HCT116 (cell line): ENCODE measurements at regions not wholly inside any gene's neighbourhood (a gene's known extent, or its start where the extent isn't known, plus 50 kb on each side); places are given as distances from the start of the nearest gene placed in this dataset.

Source experiments
- ATAC-seq: fragments of 200-7000 bp; cut with Tn5 transposase; 2 replicates; pipeline ENCODE4 v1.9.1; 2020; ENCODE audit warnings: mild to moderate bottlenecking, moderate library complexity
- BruUV-seq: library from RNA; stranded (reverse); fragments of 400-500 nt; replicated peaks from 2 replicates; lab custom pipeline; 2021; lab: Mats Ljungman, UMichigan
- CTCF ChIA-PET: fragments of 300-600 bp; sonication (Branson Sonifier 250); formaldehyde crosslinking; loops from one replicate; lab custom pipeline; 2021; ENCODE audit warnings: antibody characterized with exemption; lab: Charles Lee
- POLR2A ChIA-PET: fragments of 300-600, 350-600 bp; sonication (Branson Sonifier 250); formaldehyde crosslinking; loops from one replicate; lab custom pipeline; 2021; ENCODE audit warnings: antibody characterized with exemption; lab: Charles Lee
- RAD21 ChIA-PET, 2 experiments: fragments of 300-600 bp; sonication (Branson Sonifier 250); formaldehyde crosslinking; loops; one replicate each; lab custom pipeline; 2023; ENCODE audit warnings: low total read pairs in 2 of 2; ENCODE audit not compliant: uncharacterized antibody in 2 of 2, unreplicated experiment in 2 of 2, low non-redundant PET in 1 of 2; lab: Charles Lee
- DNase-seq: peaks from one replicate; pipeline ENCODE4 v3.0.0-alpha.2; 2010; ENCODE audit warnings: low read depth, low spot score
- H2AFZ ChIP-seq: fragments of 200-600 bp; shearing (Covaris generic), sonication (generic); 2 replicates; pipeline ENCODE4 v1.6.1; 2017; ENCODE audit warnings: low read depth, mixed run types, mixed read lengths, antibody characterized with exemption, low read length; ENCODE audit not compliant: poor library complexity, severe bottlenecking
- H3K27ac ChIP-seq: 2 replicates; pipeline ENCODE4 v1.5.1; 2012; ENCODE audit warnings: low read depth, low read length
- H3K27me3 ChIP-seq: fragments of 200-600 bp; sonication (generic); 2 replicates; pipeline ENCODE4 v1.6.1; 2016; ENCODE audit warnings: mixed run types, low read length, mixed read lengths; ENCODE audit not compliant: insufficient read depth
- H3K36me3 ChIP-seq, 2 experiments: fragments of 200-500 bp in 1 of 2; fragments of 200-600 bp in 1 of 2; sonication (Bioruptor generic) in 1 of 2; sonication (generic) in 1 of 2; 2 replicates each; pipeline versions ENCODE4 v1.5.1 to v1.6.1; 2014 to 2016; ENCODE audit warnings: low read length in 2 of 2, inconsistent platforms in 1 of 2, mixed read lengths in 1 of 2, mixed run types in 1 of 2; ENCODE audit not compliant: insufficient read depth in 2 of 2, control insufficient read depth in 1 of 2
- H3K4me1 ChIP-seq, 2 experiments: fragments of 200-600 bp in 1 of 2; sonication (generic) in 1 of 2; 2 replicates each; pipeline versions ENCODE4 v1.5.1 to v1.6.1; 2012 to 2017; ENCODE audit warnings: low read length in 2 of 2, inconsistent platforms in 1 of 2, mild to moderate bottlenecking in 1 of 2, mixed read lengths in 1 of 2, mixed run types in 1 of 2, moderate library complexity in 1 of 2; ENCODE audit not compliant: insufficient read depth in 2 of 2, control insufficient read depth in 1 of 2
- H3K4me2 ChIP-seq: fragments of 200-600 bp; sonication (generic); 2 replicates; pipeline ENCODE4 v1.6.1; 2017; ENCODE audit warnings: mixed run types, low read length, mixed read lengths
- H3K4me3 ChIP-seq, 2 experiments: fragments of 200-600 bp in 1 of 2; sonication (generic) in 1 of 2; replicated peaks in 1 of 2; 2 replicates each; pipeline ENCODE4 v1.5.1; 2011 to 2016; ENCODE audit warnings: low read length in 2 of 2, control low read depth in 1 of 2, low read depth in 1 of 2, mild to moderate bottlenecking in 1 of 2, mixed read lengths in 1 of 2, mixed run types in 1 of 2
- H3K79me2 ChIP-seq: fragments of 200-600 bp; sonication (generic); 2 replicates; pipeline ENCODE4 v1.6.1; 2017; ENCODE audit warnings: mild to moderate bottlenecking, mixed run types, low read length, moderate library complexity, mixed read lengths; ENCODE audit not compliant: insufficient read depth
- H3K9ac ChIP-seq: fragments of 200-600 bp; sonication (generic); 2 replicates; pipeline ENCODE4 v1.6.1; 2016; ENCODE audit warnings: low read length, mixed read lengths
- H3K9me2 ChIP-seq: fragments of 200-600 bp; sonication (generic), shearing (Covaris generic); 2 replicates; pipeline ENCODE4 v1.6.1; 2017; ENCODE audit warnings: mixed run types, mild to moderate bottlenecking, moderate library complexity; ENCODE audit not compliant: insufficient read depth
- H3K9me3 ChIP-seq, 2 experiments: fragments of 200-500 bp in 1 of 2; fragments of 200-600 bp in 1 of 2; sonication (Bioruptor generic) in 1 of 2; sonication (generic) in 1 of 2; 2 replicates each; pipeline ENCODE4 v1.6.1; 2014 to 2017; ENCODE audit warnings: low read length in 2 of 2, mixed read lengths in 2 of 2, inconsistent platforms in 1 of 2, low read depth in 1 of 2, mild to moderate bottlenecking in 1 of 2, mixed run types in 1 of 2, moderate library complexity in 1 of 2; ENCODE audit not compliant: control insufficient read depth in 1 of 2, insufficient read depth in 1 of 2
- H4K20me1 ChIP-seq: fragments of 200-600 bp; sonication (generic), shearing (Covaris generic); 2 replicates; pipeline ENCODE4 v1.6.1; 2017; ENCODE audit warnings: mixed run types, mild to moderate bottlenecking, moderate library complexity; ENCODE audit not compliant: insufficient read depth
- CEBPB ChIP-seq: IDR thresholded peaks from 2 replicates; pipeline ENCODE4 v1.6.1; 2012; ENCODE audit warnings: low read depth
- CTCF ChIP-seq, 3 experiments: fragments of 200-600 bp in 1 of 3; sonication (generic) in 1 of 3; IDR thresholded peaks in 2 of 3; conservative IDR thresholded peaks in 1 of 3; 2 replicates each; pipeline ENCODE4 v1.5.1; 2012 to 2017; ENCODE audit warnings: low read depth in 2 of 3, low read length in 2 of 3, antibody characterized with exemption in 1 of 3, borderline replicate concordance in 1 of 3, control low read depth in 1 of 3, mild to moderate bottlenecking in 1 of 3, mixed read lengths in 1 of 3, mixed run types in 1 of 3, moderate library complexity in 1 of 3; ENCODE audit not compliant: insufficient read depth in 1 of 3
- ELF1 ChIP-seq: IDR thresholded peaks from 2 replicates; pipeline ENCODE4 v1.6.1; 2012; ENCODE audit warnings: low read depth, borderline replicate concordance
- EZH2 ChIP-seq: fragments of 200-600 bp; sonication (generic); IDR thresholded peaks from 2 replicates; pipeline ENCODE4 v1.6.1; 2017; ENCODE audit warnings: antibody characterized with exemption, mixed run types
- EZH2phosphoT487 ChIP-seq: fragments of 200-600 bp; IDR thresholded peaks from 2 replicates; pipeline ENCODE4 v1.6.1; 2018; ENCODE audit warnings: antibody characterized with exemption, borderline replicate concordance
- FOSL1 ChIP-seq: IDR thresholded peaks from 2 replicates; pipeline ENCODE4 v1.6.1; 2012; ENCODE audit warnings: low read depth
- JUND ChIP-seq: IDR thresholded peaks from 2 replicates; pipeline ENCODE4 v1.6.1; 2012
- POLR2A ChIP-seq: IDR thresholded peaks from 2 replicates; pipeline ENCODE4 v1.7.0; 2011; ENCODE audit warnings: borderline replicate concordance; ENCODE audit not compliant: insufficient read depth, insufficient read length; ENCODE audit errors: extremely low read depth
- POLR2AphosphoS5 ChIP-seq: IDR thresholded peaks from 2 replicates; pipeline ENCODE4 v1.6.1; 2011; ENCODE audit warnings: mild to moderate bottlenecking, low read depth, low read length, moderate library complexity
- REST ChIP-seq: IDR thresholded peaks from 2 replicates; pipeline ENCODE4 v1.6.1; 2012; ENCODE audit warnings: low read depth
- SIN3A ChIP-seq: IDR thresholded peaks from 2 replicates; pipeline ENCODE4 v1.6.1; 2012; ENCODE audit warnings: low read depth
- SP1 ChIP-seq: IDR thresholded peaks from 2 replicates; pipeline ENCODE4 v1.6.1; 2012; ENCODE audit warnings: low read depth
- SRF ChIP-seq: IDR thresholded peaks from 2 replicates; pipeline ENCODE4 v1.6.1; 2012; ENCODE audit warnings: low read depth
- TCF7L2 ChIP-seq: IDR thresholded peaks from 2 replicates; pipeline ENCODE4 v1.7.0; 2011; ENCODE audit warnings: borderline replicate concordance, inconsistent platforms; ENCODE audit not compliant: insufficient read depth, insufficient read length; ENCODE audit errors: extremely low read depth
- ZFX ChIP-seq: fragments of 450-650 bp; IDR thresholded peaks from 2 replicates; pipeline ENCODE4 v1.6.1; 2017
- intact Hi-C: fragments of 100-400 bp; cut with micrococcal nuclease; formaldehyde crosslinking; loops from 2 replicates; pipeline ENCODE4 v1.10.0; 2022
- TF ChIP-seq, protein P1 (sequence below): IDR thresholded peaks from 2 replicates; pipeline ENCODE4 v1.6.1; 2011; ENCODE audit warnings: mild to moderate bottlenecking, low read length, moderate library complexity; ENCODE audit not compliant: insufficient replicate concordance; ENCODE audit errors: extremely low read depth

DNA sequence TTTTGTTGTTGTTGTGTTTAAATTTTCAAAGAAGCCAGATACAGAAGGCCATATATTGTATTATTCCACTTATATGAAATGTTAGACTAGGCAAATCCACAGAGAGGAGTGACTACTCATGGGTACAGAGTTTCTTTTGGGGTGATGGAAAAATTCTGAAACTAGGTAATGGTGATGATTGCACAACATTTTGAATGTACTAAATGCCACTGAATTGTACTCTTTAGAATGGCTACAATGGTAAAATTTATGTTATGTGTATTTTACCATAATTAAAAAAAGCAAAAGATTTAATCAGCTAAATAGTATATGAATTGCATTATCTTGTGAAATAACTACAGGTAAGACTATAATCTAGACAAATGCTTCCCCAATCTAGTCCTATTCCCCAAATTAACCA, 733.6 kb upstream of the TMEM132C start:
- POLR2A ChIA-PET = no interaction called here
- no peak overlapping the region for H3K27ac ChIP-seq
- no peaks in the 10 kb centered on the region for H3K27me3 ChIP-seq
- BruUV-seq = no TSS peak
- peaks cover 0 to 12% of the 10 kb centered on the region in 2 experiments; a peak in 2 of 4 replicates for H3K9me3 ChIP-seq
- H3K36me3 ChIP-seq = no peaks in the 10 kb centered on the region
- no peak overlapping the region for H3K9ac ChIP-seq
- H3K79me2 ChIP-seq = no peaks in the 10 kb centered on the region
- intact Hi-C loops = no loop called here
- no peaks in the 10 kb centered on the region for H4K20me1 ChIP-seq
- TF ChIP-seq JUND (no peak), REST (no peak), SRF (no peak), SP1 (no peak), POLR2A (no peak), ELF1 (no peak), EZH2 (no peak), TCF7L2 (no peak), SIN3A (no peak), ZFX (no peak), CEBPB (no peak), EZH2phosphoT487 (no peak), CTCF (IDR thresholded peaks at IDR 0.05 in 2 of 3, conservative IDR thresholded peaks at IDR 0.05 in 1 of 3; ENCODE audit: borderline replicate concordance in 1 of 3, insufficient read depth in 1 of 3, low read depth in 2 of 3, low read length in 2 of 3) (no peak), FOSL1 (no peak), POLR2AphosphoS5 (no peak)
- TF ChIP-seq, protein P1, sequence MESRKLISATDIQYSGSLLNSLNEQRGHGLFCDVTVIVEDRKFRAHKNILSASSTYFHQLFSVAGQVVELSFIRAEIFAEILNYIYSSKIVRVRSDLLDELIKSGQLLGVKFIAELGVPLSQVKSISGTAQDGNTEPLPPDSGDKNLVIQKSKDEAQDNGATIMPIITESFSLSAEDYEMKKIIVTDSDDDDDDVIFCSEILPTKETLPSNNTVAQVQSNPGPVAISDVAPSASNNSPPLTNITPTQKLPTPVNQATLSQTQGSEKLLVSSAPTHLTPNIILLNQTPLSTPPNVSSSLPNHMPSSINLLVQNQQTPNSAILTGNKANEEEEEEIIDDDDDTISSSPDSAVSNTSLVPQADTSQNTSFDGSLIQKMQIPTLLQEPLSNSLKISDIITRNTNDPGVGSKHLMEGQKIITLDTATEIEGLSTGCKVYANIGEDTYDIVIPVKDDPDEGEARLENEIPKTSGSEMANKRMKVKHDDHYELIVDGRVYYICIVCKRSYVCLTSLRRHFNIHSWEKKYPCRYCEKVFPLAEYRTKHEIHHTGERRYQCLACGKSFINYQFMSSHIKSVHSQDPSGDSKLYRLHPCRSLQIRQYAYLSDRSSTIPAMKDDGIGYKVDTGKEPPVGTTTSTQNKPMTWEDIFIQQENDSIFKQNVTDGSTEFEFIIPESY = no peak
- CTCF ChIA-PET = no interaction called here
- H3K9me2 ChIP-seq = no peaks in the 10 kb centered on the region
- no peak overlapping the region for H3K4me2 ChIP-seq
- no peak for DNase-seq
- no peaks in the 10 kb centered on the region for H3K4me1 ChIP-seq
- ATAC-seq = no peak
- RAD21 ChIA-PET = no interaction called here
- no peak overlapping the region for H2AFZ ChIP-seq
- H3K4me3 ChIP-seq = no peak overlapping the region
